ENCODE measurements at regions not wholly inside any gene's neighbourhood (a gene's known extent, or its start where the extent isn't known, plus 50 kb on each side); places are given as distances from the start of the nearest gene placed in this dataset.
"Not testable (repeated sequence)": the region's sequence is repeated elsewhere in the genome, so short reads cannot be mapped to it uniquely, and the experiment has no call there.

DNA sequence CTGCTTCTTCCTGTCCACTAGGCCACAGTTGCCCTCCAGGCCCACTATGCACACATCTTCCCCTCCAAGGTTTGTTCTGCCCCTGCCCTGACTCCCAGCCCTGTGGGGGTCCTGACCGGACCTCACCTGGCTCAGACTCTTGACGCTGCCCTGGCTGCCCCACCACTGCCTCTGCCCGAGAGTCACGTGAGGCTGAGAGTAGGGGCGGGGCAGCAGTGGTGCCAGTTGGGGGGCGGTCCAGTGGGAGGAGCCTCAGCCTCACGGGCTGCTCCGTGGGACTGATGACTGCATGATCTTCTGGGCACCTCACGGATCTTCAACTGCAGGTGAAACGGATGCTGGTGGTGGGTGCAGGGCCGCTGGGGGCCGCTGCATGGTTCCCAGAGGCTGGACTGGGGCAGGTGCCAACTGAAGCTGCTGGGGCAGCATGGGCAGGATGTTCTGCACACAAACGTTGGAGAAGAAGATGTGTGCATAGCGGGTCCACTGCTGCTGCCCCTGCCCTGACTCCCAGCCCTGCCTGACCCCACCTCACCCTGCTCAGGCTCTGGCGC, 77.6 kb downstream of the HHIPL2 start:
- H3K27me3 ChIP-seq (ENCODE audit: control insufficient read depth, insufficient read depth, low read length); DNase-seq (ENCODE audit: low read depth, low spot score); H3K4me1 ChIP-seq (ENCODE audit: control insufficient read depth, insufficient read depth, low read length); H3K27ac ChIP-seq (ENCODE audit: low read length); H3K36me3 ChIP-seq (ENCODE audit: control insufficient read depth, insufficient read depth, low read length); H3K9me3 ChIP-seq (ENCODE audit: control insufficient read depth, insufficient read depth, low read length); H3K4me3 ChIP-seq (ENCODE audit: low read length): not testable (repeated sequence)
- no CpG with 5 or more reads among the region's 15 CpGs for WGBS (ENCODE audit: insufficient coverage, insufficient read length)

DNA sequence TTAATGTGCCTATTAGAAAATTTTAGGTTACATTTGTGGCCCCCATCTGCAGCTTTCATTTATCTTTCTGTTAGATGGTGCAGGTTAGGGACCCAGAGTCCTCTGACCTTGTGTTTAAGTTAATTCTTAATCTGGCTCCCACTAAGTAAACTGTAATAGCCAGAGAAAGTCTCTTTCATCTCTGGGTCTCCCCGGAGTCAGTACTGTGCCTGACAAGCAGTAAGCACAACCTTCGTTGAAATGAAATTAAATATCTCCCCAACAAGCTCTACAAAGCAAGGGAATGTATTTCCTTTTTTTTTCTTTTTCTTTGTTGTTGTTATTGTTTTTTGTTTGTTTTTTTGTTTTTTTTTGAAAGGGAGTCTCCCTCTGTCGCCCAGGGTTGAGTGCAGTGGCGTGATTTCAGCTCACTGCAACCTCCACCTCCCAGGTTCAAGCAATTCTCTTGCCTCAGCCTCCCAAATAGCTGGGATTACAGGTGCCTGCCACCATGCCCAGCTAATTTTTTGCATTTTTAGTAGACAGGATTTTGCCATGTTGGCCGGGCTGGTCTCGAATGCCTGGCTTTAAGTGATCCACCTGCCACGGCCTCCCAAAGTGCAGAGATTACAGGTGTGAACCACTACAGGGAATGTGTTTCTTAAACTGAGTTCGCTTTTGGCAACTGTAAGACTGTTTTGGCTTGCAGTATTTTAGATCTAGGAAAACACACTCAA, 81.6 kb downstream of the HHIPL2 start:
- no peak for DNase-seq (ENCODE audit: low read depth, low spot score)
- Histone ChIP-seq H3K9me3 (ENCODE audit: control insufficient read depth, insufficient read depth, low read length) (no peaks in the 10 kb centered on the region), H3K36me3 (ENCODE audit: control insufficient read depth, insufficient read depth, low read length) (no peaks in the 10 kb centered on the region), H3K27ac (ENCODE audit: low read length) (no peak overlapping the region), H3K4me1 (ENCODE audit: control insufficient read depth, insufficient read depth, low read length) (no peaks in the 10 kb centered on the region), H3K4me3 (ENCODE audit: low read length) (no peak overlapping the region), H3K27me3 (ENCODE audit: control insufficient read depth, insufficient read depth, low read length) (no peaks in the 10 kb centered on the region)
- WGBS (ENCODE audit: insufficient coverage, insufficient read length), result no CpG with 5 or more reads among the region's 8 CpGs

DNA sequence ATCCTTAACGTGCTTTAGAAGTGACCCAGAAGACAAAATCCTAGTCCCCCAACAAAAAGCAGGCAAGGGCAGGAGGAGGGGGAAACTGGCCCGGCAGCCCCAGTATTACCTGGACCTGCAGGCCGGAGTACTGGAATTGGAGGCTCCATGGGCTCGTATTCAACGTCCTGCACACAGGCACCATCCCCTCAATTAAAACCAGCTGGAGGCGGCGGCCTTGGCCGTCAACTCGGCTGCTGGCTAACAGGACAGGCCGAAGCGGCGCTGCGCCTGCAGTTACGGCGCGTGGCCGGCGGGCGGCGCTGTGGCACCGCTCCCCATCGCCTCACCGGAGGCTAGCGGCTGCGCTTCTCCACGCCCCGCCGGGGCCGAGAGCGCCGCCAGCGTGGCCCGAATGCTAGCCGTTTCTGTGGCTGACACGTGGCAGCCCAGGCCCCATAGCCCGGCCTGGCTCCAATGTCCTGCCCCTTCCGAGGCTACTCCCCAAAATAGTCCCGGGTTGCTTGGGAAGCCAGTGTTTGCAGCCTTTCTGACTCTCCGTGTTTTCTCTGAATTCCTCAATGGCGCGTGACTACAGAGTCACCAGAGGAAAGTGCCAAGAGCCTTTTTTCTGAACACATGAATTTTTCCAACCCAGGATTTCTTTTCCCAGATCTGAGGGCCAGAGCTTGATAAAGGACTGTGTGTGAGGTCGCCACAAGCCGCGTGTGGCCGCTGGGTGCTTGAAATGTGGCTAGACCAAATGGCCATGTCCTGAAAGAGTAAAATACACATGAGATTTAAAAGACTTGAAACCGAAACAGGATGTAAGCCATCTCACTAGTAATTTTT, 82.5 kb downstream of the HHIPL2 start:
- Histone ChIP-seq H3K4me3 (ENCODE audit: low read length) (peak overlapping the region; percentile 81; the same call in 1 of the 2 replicates), H3K27me3 (ENCODE audit: control insufficient read depth, insufficient read depth, low read length) (no peaks in the 10 kb centered on the region), H3K27ac (ENCODE audit: low read length) (no peak overlapping the region), H3K9me3 (ENCODE audit: control insufficient read depth, insufficient read depth, low read length) (no peaks in the 10 kb centered on the region), H3K36me3 (ENCODE audit: control insufficient read depth, insufficient read depth, low read length) (no peaks in the 10 kb centered on the region), H3K4me1 (ENCODE audit: control insufficient read depth, insufficient read depth, low read length) (no peaks in the 10 kb centered on the region)
- no CpG with 5 or more reads among the region's 46 CpGs for WGBS (ENCODE audit: insufficient coverage, insufficient read length)
- DNase-seq (ENCODE audit: low read depth, low spot score), result peak; percentile 72

DNA sequence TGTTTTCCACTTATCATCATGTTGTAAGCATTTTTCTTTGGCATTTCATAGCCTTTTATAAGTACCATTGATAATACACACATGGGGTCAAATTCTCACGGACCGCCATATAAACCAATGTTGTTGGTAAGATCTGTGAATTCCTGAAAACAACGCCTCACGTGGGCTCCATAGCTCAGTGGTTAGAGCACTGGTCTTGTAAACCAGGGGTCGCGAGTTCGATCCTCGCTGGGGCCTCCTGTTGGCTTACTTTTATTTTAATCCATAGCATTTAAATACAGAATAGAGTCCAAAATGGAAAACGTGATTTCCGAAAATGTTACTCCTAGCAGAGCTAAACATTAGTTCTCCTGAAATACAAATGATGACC, 83.1 kb downstream of the HHIPL2 start:
- no peak for DNase-seq (ENCODE audit: low read depth, low spot score)
- H3K9me3 ChIP-seq (ENCODE audit: control insufficient read depth, insufficient read depth, low read length), result no peaks in the 10 kb centered on the region
- no peaks in the 10 kb centered on the region for H3K36me3 ChIP-seq (ENCODE audit: control insufficient read depth, insufficient read depth, low read length)
- WGBS (ENCODE audit: insufficient coverage, insufficient read length), result no CpG with 5 or more reads among the region's 10 CpGs
- H3K4me1 ChIP-seq (ENCODE audit: control insufficient read depth, insufficient read depth, low read length), result no peaks in the 10 kb centered on the region
- no peaks in the 10 kb centered on the region for H3K27me3 ChIP-seq (ENCODE audit: control insufficient read depth, insufficient read depth, low read length)
- no peak overlapping the region for H3K27ac ChIP-seq (ENCODE audit: low read length)
- H3K4me3 ChIP-seq (ENCODE audit: low read length), result peak overlapping the region; percentile 81; the same call in 1 of the 2 replicates

DNA sequence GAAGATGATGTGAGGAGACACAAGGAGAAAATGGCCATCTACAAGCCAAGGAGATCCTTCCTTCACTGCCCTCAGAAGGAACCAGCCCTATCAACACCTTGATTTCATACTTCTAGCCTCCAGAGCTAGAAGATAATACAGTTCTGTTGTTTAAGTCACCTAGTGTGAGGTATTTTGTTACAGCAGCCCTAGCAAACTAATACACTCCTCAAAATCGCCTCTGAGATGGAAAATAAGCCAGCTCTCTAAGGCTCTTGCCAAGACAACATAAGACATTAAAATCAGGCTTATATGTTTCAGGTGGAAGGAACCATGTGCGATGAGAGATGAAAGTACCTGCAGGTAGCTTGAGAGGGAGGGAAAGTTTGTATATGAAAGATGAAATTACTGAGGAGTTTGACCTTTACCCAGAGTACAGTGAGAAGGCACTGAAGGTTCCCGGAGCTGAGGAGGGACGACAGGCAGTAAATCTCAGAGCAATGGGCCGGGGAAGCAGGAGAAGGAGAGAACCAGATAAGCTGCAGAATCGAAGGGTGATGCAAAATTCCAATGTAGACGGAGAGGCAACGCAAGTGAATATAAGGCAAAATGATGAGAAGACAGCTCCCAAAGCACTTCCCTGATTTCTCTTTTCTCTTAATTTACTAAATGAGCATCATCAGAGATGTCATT, 84.7 kb downstream of the HHIPL2 start:
- WGBS (ENCODE audit: insufficient coverage, insufficient read length), result no CpG with 5 or more reads among the region's 8 CpGs
- no peaks in the 10 kb centered on the region for H3K4me1 ChIP-seq (ENCODE audit: control insufficient read depth, insufficient read depth, low read length)
- no peaks in the 10 kb centered on the region for H3K9me3 ChIP-seq (ENCODE audit: control insufficient read depth, insufficient read depth, low read length)
- H3K27me3 ChIP-seq (ENCODE audit: control insufficient read depth, insufficient read depth, low read length), result no peaks in the 10 kb centered on the region
- no peak for DNase-seq (ENCODE audit: low read depth, low spot score)
- H3K36me3 ChIP-seq (ENCODE audit: control insufficient read depth, insufficient read depth, low read length), result no peaks in the 10 kb centered on the region
- H3K4me3 ChIP-seq (ENCODE audit: low read length), result no peak overlapping the region
- H3K27ac ChIP-seq (ENCODE audit: low read length), result no peak overlapping the region

DNA sequence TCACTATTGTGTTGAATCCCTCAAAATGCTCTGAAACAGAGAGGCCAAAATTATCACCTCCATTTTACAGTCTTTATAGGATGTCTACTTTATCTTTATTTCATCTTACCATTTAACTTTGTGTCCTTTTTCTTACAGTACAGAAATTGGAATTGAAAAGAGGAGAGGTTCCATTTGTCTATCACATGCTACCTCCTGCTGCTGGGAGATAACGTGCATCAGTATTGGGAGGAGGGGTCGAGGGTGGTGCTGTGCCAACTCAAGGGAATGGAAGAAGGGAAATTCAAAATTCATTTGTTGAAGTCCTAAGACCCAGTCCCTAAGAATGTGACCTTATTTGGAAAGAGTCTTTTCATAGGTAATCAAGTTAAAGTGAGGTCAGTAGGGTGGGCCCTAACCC, 85.3 kb downstream of the HHIPL2 start:
- no peak for DNase-seq (ENCODE audit: low read depth, low spot score)
- WGBS (ENCODE audit: insufficient coverage, insufficient read length), result no CpG with 5 or more reads among the region's 2 CpGs
- no peak overlapping the region for H3K4me3 ChIP-seq (ENCODE audit: low read length)
- no peaks in the 10 kb centered on the region for H3K36me3 ChIP-seq (ENCODE audit: control insufficient read depth, insufficient read depth, low read length)
- no peak overlapping the region for H3K27ac ChIP-seq (ENCODE audit: low read length)
- no peaks in the 10 kb centered on the region for H3K9me3 ChIP-seq (ENCODE audit: control insufficient read depth, insufficient read depth, low read length)
- H3K4me1 ChIP-seq (ENCODE audit: control insufficient read depth, insufficient read depth, low read length), result no peaks in the 10 kb centered on the region
- H3K27me3 ChIP-seq (ENCODE audit: control insufficient read depth, insufficient read depth, low read length), result no peaks in the 10 kb centered on the region

DNA sequence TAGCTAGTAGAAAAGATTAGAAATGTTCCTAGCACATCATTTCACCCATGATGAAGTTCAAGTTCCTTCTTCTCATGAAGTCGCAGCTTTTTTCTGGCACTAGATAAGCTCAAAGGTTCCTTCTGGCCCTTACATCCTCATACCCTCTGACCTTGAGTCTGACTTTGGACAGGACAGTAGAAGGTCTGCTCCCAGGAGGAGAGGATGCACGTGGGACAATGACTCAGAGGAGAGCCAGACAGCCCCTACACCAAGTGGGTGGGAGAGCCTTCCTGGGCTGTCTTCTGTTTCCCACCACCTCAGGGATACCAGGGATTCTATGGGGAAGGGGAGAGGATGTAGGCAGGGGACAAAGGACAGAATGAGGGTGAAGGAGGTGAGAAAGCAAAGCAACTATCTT, 86.0 kb downstream of the HHIPL2 start:
- no peak overlapping the region for H3K4me3 ChIP-seq (ENCODE audit: low read length)
- no peaks in the 10 kb centered on the region for H3K36me3 ChIP-seq (ENCODE audit: control insufficient read depth, insufficient read depth, low read length)
- WGBS (ENCODE audit: insufficient coverage, insufficient read length), result no CpG with 5 or more reads among the region's 2 CpGs
- no peaks in the 10 kb centered on the region for H3K27me3 ChIP-seq (ENCODE audit: control insufficient read depth, insufficient read depth, low read length)
- no peak for DNase-seq (ENCODE audit: low read depth, low spot score)
- no peaks in the 10 kb centered on the region for H3K9me3 ChIP-seq (ENCODE audit: control insufficient read depth, insufficient read depth, low read length)
- no peak overlapping the region for H3K27ac ChIP-seq (ENCODE audit: low read length)
- H3K4me1 ChIP-seq (ENCODE audit: control insufficient read depth, insufficient read depth, low read length), result no peaks in the 10 kb centered on the region

DNA sequence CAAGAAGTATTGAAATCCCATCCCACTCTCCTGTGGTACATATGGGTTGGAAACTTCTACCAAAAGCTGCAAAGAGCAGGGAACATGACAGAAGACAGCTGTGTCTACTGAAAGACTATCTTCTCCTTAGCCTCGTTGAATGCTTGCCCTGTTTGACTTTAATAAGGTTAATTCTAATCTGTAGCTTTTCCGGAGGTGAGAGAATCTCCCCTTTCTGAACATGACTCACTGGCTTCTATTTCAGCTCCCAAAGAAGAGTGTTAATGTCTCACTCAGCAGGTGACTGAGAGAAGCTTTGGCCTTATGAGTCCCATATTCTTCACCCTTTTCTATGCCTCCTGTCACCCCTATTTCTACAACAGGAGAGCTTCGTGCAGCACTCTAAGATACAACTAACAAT, 88.3 kb downstream of the HHIPL2 start:
- no peak for DNase-seq (ENCODE audit: low read depth, low spot score)
- no CpG with 5 or more reads among the region's 3 CpGs for WGBS (ENCODE audit: insufficient coverage, insufficient read length)

DNA sequence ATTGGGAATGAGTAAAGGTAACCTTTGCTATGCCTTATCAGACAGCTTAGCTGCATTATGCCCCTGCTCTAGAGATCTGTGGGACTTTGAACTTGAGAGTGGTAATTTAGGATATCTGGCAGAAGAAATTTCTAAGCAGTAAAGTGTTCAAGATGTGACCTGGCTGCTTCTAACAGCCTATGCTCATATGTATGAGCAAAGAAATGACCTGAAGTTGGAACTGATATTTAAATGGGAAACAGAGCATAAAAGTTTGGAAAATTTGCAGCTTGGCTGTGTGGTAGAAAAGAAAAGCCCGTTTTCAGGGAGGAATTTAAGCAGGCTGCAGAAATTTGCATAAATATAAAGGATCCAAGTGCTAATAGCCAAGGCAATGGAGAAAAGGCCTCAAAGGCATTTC, 90.4 kb downstream of the HHIPL2 start:
- H3K27ac ChIP-seq (ENCODE audit: low read length), result no peak overlapping the region

More for the DNA sequence above, 88.3 kb downstream of the HHIPL2 start:
- Histone ChIP-seq H3K9me3 (ENCODE audit: control insufficient read depth, insufficient read depth, low read length) (no peaks in the 10 kb centered on the region), H3K27me3 (ENCODE audit: control insufficient read depth, insufficient read depth, low read length) (no peaks in the 10 kb centered on the region), H3K27ac (ENCODE audit: low read length) (no peak overlapping the region), H3K4me3 (ENCODE audit: low read length) (no peak overlapping the region), H3K4me1 (ENCODE audit: control insufficient read depth, insufficient read depth, low read length) (no peaks in the 10 kb centered on the region), H3K36me3 (ENCODE audit: control insufficient read depth, insufficient read depth, low read length) (no peaks in the 10 kb centered on the region)

DNA sequence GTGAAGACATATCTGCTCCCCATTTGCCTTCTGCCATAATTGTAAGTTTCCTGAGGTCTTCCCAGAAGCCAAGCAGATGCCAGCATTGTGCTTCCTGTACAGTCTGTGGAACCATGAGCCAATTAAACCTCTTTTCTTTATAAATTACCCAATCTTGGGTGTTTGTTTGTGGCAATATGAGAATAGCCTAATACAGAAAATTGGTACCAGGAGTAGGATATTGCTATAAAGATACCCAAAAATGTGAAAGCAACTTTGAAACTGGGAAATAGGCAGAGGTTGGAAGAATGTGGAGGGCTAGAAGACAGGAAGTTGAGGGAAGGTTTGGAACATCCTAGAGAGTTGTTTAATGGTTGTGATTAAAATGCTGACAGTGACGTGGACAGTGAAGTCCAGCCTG, 90.8 kb downstream of the HHIPL2 start:
- H3K9me3 ChIP-seq (ENCODE audit: control insufficient read depth, insufficient read depth, low read length), result no peaks in the 10 kb centered on the region
- DNase-seq (ENCODE audit: low read depth, low spot score), result no peak
- no peaks in the 10 kb centered on the region for H3K4me1 ChIP-seq (ENCODE audit: control insufficient read depth, insufficient read depth, low read length)
- H3K27me3 ChIP-seq (ENCODE audit: control insufficient read depth, insufficient read depth, low read length), result no peaks in the 10 kb centered on the region
- no peaks in the 10 kb centered on the region for H3K36me3 ChIP-seq (ENCODE audit: control insufficient read depth, insufficient read depth, low read length)
- no peak overlapping the region for H3K4me3 ChIP-seq (ENCODE audit: low read length)
- WGBS (ENCODE audit: insufficient coverage, insufficient read length), result no CpG with 5 or more reads among the region's 1 CpG
- no peak overlapping the region for H3K27ac ChIP-seq (ENCODE audit: low read length)

More for the DNA sequence above, 90.4 kb downstream of the HHIPL2 start:
- Histone ChIP-seq H3K36me3 (ENCODE audit: control insufficient read depth, insufficient read depth, low read length) (no peaks in the 10 kb centered on the region), H3K4me1 (ENCODE audit: control insufficient read depth, insufficient read depth, low read length) (no peaks in the 10 kb centered on the region), H3K27me3 (ENCODE audit: control insufficient read depth, insufficient read depth, low read length) (no peaks in the 10 kb centered on the region), H3K9me3 (ENCODE audit: control insufficient read depth, insufficient read depth, low read length) (no peaks in the 10 kb centered on the region), H3K4me3 (ENCODE audit: low read length) (no peak overlapping the region)
- DNase-seq (ENCODE audit: low read depth, low spot score), result no peak
- no CpG with 5 or more reads among the region's 1 CpG for WGBS (ENCODE audit: insufficient coverage, insufficient read length)

Measured in iPS DF 6.9 (cell line).